ENCODE measurements at regions not wholly inside any gene's neighbourhood (a gene's known extent, or its start where the extent isn't known, plus 50 kb on each side); places are given as distances from the start of the nearest gene placed in this dataset.

- TF ChIP-seq POLR2A (IDR thresholded peaks at IDR 0.05), result no peak
- TF ChIP-seq, protein P1, sequence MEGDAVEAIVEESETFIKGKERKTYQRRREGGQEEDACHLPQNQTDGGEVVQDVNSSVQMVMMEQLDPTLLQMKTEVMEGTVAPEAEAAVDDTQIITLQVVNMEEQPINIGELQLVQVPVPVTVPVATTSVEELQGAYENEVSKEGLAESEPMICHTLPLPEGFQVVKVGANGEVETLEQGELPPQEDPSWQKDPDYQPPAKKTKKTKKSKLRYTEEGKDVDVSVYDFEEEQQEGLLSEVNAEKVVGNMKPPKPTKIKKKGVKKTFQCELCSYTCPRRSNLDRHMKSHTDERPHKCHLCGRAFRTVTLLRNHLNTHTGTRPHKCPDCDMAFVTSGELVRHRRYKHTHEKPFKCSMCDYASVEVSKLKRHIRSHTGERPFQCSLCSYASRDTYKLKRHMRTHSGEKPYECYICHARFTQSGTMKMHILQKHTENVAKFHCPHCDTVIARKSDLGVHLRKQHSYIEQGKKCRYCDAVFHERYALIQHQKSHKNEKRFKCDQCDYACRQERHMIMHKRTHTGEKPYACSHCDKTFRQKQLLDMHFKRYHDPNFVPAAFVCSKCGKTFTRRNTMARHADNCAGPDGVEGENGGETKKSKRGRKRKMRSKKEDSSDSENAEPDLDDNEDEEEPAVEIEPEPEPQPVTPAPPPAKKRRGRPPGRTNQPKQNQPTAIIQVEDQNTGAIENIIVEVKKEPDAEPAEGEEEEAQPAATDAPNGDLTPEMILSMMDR (IDR thresholded peaks at IDR 0.05), result no peak
- TF ChIP-seq EP300 (IDR thresholded peaks at IDR 0.05), result no peak
These were observed 511.4 kb downstream of the DHX35 start for GRCh38 chr20:39473536-39473935.

Measured in tibial nerve (tissue), 4 donors.